ENCODE measurements at regions not wholly inside any gene's neighbourhood (a gene's known extent, or its start where the extent isn't known, plus 50 kb on each side); places are given as distances from the start of the nearest gene placed in this dataset.

GRCh38 chr10:126722726-126723125, 52.2 kb upstream of the C10orf90 start:
- no peak for TF ChIP-seq CTCF (IDR thresholded peaks at IDR 0.05)
- no peak for TF ChIP-seq POLR2A (IDR thresholded peaks at IDR 0.05)

Measured in body of pancreas (tissue), 4 donors.